H1 (cell line): ENCODE measurements at regions not wholly inside any gene's neighbourhood (a gene's known extent, or its start where the extent isn't known, plus 50 kb on each side); places are given as distances from the start of the nearest gene placed in this dataset.

Source experiments
- CTCF ChIA-PET: fragments of 300-600 bp; sonication (Branson Sonifier 250); formaldehyde crosslinking; loops from one replicate; lab custom pipeline; 2021; ENCODE audit not compliant: partially characterized antibody; lab: Charles Lee
- POLR2A ChIA-PET: fragments of 300-600 bp; sonication (Branson Sonifier 250); formaldehyde crosslinking; loops from one replicate; lab custom pipeline; 2021; ENCODE audit warnings: inconsistent platforms; ENCODE audit not compliant: partially characterized antibody; lab: Charles Lee
- DNase-seq, 2 experiments: peaks; one replicate each; pipeline versions ENCODE4 v3.0.0 to v3.0.0-alpha.2; 2010 to 2022; ENCODE audit warnings: low spot score in 2 of 2, low read depth in 1 of 2, mixed read lengths in 1 of 2
- FAIRE-seq: peaks from 2 replicates; lab custom pipeline; 2011; peaks lifted over from hg19 to GRCh38; lab: Jason Lieb, UNC
- H2AFZ ChIP-seq: 2 replicates; pipeline ENCODE4 v1.8.1; 2012; ENCODE audit warnings: low read length, inconsistent platforms
- H2AK5ac ChIP-seq: 2 replicates; pipeline ENCODE4 v1.6.1; 2013; ENCODE audit warnings: low read depth, low read length
- H2BK120ac ChIP-seq: replicated peaks from 2 replicates; pipeline ENCODE3; 2013; ENCODE audit warnings: low read depth, low read length, inconsistent platforms
- H2BK12ac ChIP-seq: 2 replicates; pipeline ENCODE4 v1.6.1; 2013; ENCODE audit warnings: low read depth, low read length
- H2BK15ac ChIP-seq: 2 replicates; pipeline ENCODE4 v1.6.1; 2013; ENCODE audit warnings: low read length
- H2BK20ac ChIP-seq: 2 replicates; pipeline ENCODE4 v1.6.1; 2013; ENCODE audit warnings: low read length
- H2BK5ac ChIP-seq: 2 replicates; pipeline ENCODE4 v1.6.1; 2013; ENCODE audit warnings: low read depth, low read length
- H3K14ac ChIP-seq: 2 replicates; pipeline ENCODE4 v1.6.1; 2013; ENCODE audit warnings: inconsistent platforms; ENCODE audit not compliant: insufficient read length
- H3K18ac ChIP-seq: 2 replicates; pipeline ENCODE4 v1.6.1; 2013; ENCODE audit warnings: low read length; ENCODE audit errors: extremely low read depth
- H3K23ac ChIP-seq: 2 replicates; pipeline ENCODE4 v1.6.1; 2013; ENCODE audit warnings: inconsistent platforms; ENCODE audit not compliant: insufficient read length
- H3K23me2 ChIP-seq: 2 replicates; pipeline ENCODE4 v1.6.1; 2013; ENCODE audit warnings: low read depth, low read length
- H3K27ac ChIP-seq: 2 replicates; pipeline ENCODE4 v1.6.1; 2011; ENCODE audit warnings: low read depth, low read length, inconsistent platforms
- H3K27me3 ChIP-seq, 4 experiments: replicated peaks in 1 of 4; 1 replicate in 1 of 4; 2 replicates in 3 of 4; pipeline versions ENCODE4 v1.6.1 to v1.8.1; 2011 to 2013; ENCODE audit warnings: low read length in 3 of 4, mild to moderate bottlenecking in 3 of 4, inconsistent platforms in 2 of 4, mixed read lengths in 2 of 4, moderate library complexity in 1 of 4; ENCODE audit not compliant: control insufficient read depth in 3 of 4, insufficient read depth in 3 of 4; ENCODE audit errors: extremely low read depth in 1 of 4
- H3K36me3 ChIP-seq, 4 experiments: 2 replicates each; pipeline versions ENCODE4 v1.6.1 to v1.8.1; 2011 to 2013; ENCODE audit warnings: mild to moderate bottlenecking in 4 of 4, low read length in 3 of 4, moderate library complexity in 2 of 4, control low read depth in 1 of 4, inconsistent platforms in 1 of 4; ENCODE audit not compliant: insufficient read depth in 4 of 4, control insufficient read depth in 2 of 4
- H3K4ac ChIP-seq: replicated peaks from 2 replicates; pipeline ENCODE3; 2013; ENCODE audit warnings: low read length, low read depth, mixed read lengths, inconsistent platforms; ENCODE audit not compliant: insufficient read length
- H3K4me1 ChIP-seq, 4 experiments: replicated peaks in 1 of 4; 1 replicate in 1 of 4; 2 replicates in 3 of 4; pipeline versions ENCODE4 v1.6.1 to v1.8.1; 2011 to 2013; ENCODE audit warnings: low read length in 3 of 4, inconsistent platforms in 2 of 4, mixed read lengths in 1 of 4; ENCODE audit not compliant: insufficient read depth in 4 of 4, control insufficient read depth in 3 of 4
- H3K4me2 ChIP-seq, 2 experiments: 2 replicates each; pipeline versions ENCODE4 v1.6.1 to v1.8.1; 2011 to 2013; ENCODE audit warnings: low read depth in 2 of 2, low read length in 2 of 2, control low read depth in 1 of 2, inconsistent platforms in 1 of 2, mild to moderate bottlenecking in 1 of 2; ENCODE audit not compliant: insufficient read depth in 1 of 2
- H3K4me3 ChIP-seq, 4 experiments: fragments of 200-600, 300-600 bp in 1 of 4; sonication (generic), shearing (Covaris generic), sonication (Bioruptor Twin) in 1 of 4; 2 replicates each; pipeline versions ENCODE4 v1.5.1 to v1.8.1; 2011 to 2016; ENCODE audit warnings: low read length in 4 of 4, low read depth in 3 of 4, control low read depth in 2 of 4, inconsistent platforms in 2 of 4, mild to moderate bottlenecking in 2 of 4, mixed read lengths in 1 of 4, moderate library complexity in 1 of 4; ENCODE audit not compliant: insufficient read depth in 2 of 4; ENCODE audit errors: extremely low read depth in 1 of 4
- H3K56ac ChIP-seq: replicated peaks from 2 replicates; pipeline ENCODE3; 2013; ENCODE audit warnings: low read depth, mild to moderate bottlenecking, mixed read lengths, low read length, inconsistent platforms; ENCODE audit not compliant: insufficient read length
- H3K79me1 ChIP-seq: 2 replicates; pipeline ENCODE4 v1.6.1; 2013; ENCODE audit warnings: low read depth, low read length, control low read depth
- H3K79me2 ChIP-seq, 2 experiments: 2 replicates each; pipeline versions ENCODE4 v1.6.1 to v1.8.1; 2012 to 2013; ENCODE audit warnings: low read length in 2 of 2, mild to moderate bottlenecking in 2 of 2, inconsistent platforms in 1 of 2; ENCODE audit not compliant: insufficient read depth in 2 of 2, control insufficient read depth in 1 of 2
- H3K9ac ChIP-seq, 4 experiments: replicated peaks in 1 of 4; 1 replicate in 1 of 4; 2 replicates in 3 of 4; pipeline versions ENCODE4 v1.6.1 to v1.8.1; 2011 to 2013; ENCODE audit warnings: low read depth in 3 of 4, low read length in 3 of 4, control low read depth in 2 of 4, mild to moderate bottlenecking in 2 of 4, moderate library complexity in 2 of 4, inconsistent platforms in 1 of 4; ENCODE audit errors: extremely low read depth in 1 of 4
- H3K9me3 ChIP-seq, 2 experiments: 2 replicates each; pipeline versions ENCODE4 v1.6.1 to v1.8.1; 2012 to 2013; ENCODE audit warnings: mild to moderate bottlenecking in 2 of 2, moderate library complexity in 2 of 2, control low read depth in 1 of 2, inconsistent platforms in 1 of 2, low read depth in 1 of 2, low read length in 1 of 2, mixed read lengths in 1 of 2; ENCODE audit not compliant: insufficient read depth in 2 of 2
- H4K20me1 ChIP-seq, 2 experiments: replicated peaks in 1 of 2; 2 replicates each; pipeline versions ENCODE3 to v1.8.1; 2011 to 2013; ENCODE audit warnings: inconsistent platforms in 2 of 2, low read length in 2 of 2, mild to moderate bottlenecking in 1 of 2; ENCODE audit not compliant: insufficient read depth in 2 of 2, control insufficient read depth in 1 of 2
- H4K5ac ChIP-seq: 2 replicates; pipeline ENCODE4 v1.6.1; 2013; ENCODE audit warnings: low read length, low read depth, mixed read lengths, inconsistent platforms; ENCODE audit not compliant: insufficient read length
- H4K8ac ChIP-seq: 2 replicates; pipeline ENCODE4 v1.8.0; 2013; ENCODE audit warnings: mild to moderate bottlenecking, moderate library complexity, low read length, inconsistent platforms; ENCODE audit not compliant: insufficient read depth; ENCODE audit errors: extremely low read depth
- H4K91ac ChIP-seq: replicated peaks from 2 replicates; pipeline ENCODE3; 2013; ENCODE audit warnings: low read length, mixed read lengths, inconsistent platforms; ENCODE audit not compliant: insufficient read length
- CREB1 ChIP-seq: IDR thresholded peaks from 2 replicates; pipeline ENCODE4 v1.6.1; 2012; ENCODE audit warnings: inconsistent platforms
- CTBP2 ChIP-seq: IDR thresholded peaks from 2 replicates; pipeline ENCODE4 v1.7.0; 2011; ENCODE audit warnings: borderline replicate concordance, mild to moderate bottlenecking, moderate library complexity, mixed read lengths, low read length; ENCODE audit not compliant: insufficient read depth, insufficient read length
- GABPA ChIP-seq: IDR thresholded peaks from 2 replicates; pipeline ENCODE4 v1.6.1; 2011; ENCODE audit warnings: mild to moderate bottlenecking, low read length, moderate library complexity, borderline replicate concordance; ENCODE audit not compliant: insufficient read depth
- GTF2F1 ChIP-seq: IDR thresholded peaks from 2 replicates; pipeline ENCODE4 v1.6.1; 2012; ENCODE audit warnings: low read depth, low read length, improper control_type of control experiment, borderline replicate concordance
- HDAC2 ChIP-seq, 2 experiments: fragments of 300-600 bp in 1 of 2; sonication (generic) in 1 of 2; IDR thresholded peaks; 2 replicates each; pipeline ENCODE4 v1.6.1; 2011 to 2012; ENCODE audit warnings: low read depth in 2 of 2, low read length in 2 of 2, mild to moderate bottlenecking in 2 of 2, moderate library complexity in 2 of 2, borderline replicate concordance in 1 of 2, inconsistent platforms in 1 of 2
- JUND ChIP-seq: IDR thresholded peaks from 2 replicates; pipeline ENCODE4 v1.6.1; 2011; ENCODE audit warnings: mild to moderate bottlenecking, improper control_type of control experiment, low read length
- KDM4A ChIP-seq: IDR thresholded peaks from one replicate; pipeline ENCODE4 v1.7.1; 2012; ENCODE audit warnings: low read depth, mild to moderate bottlenecking, moderate library complexity, low read length, inconsistent platforms; ENCODE audit not compliant: severe bottlenecking
- NANOG ChIP-seq: IDR thresholded peaks from 2 replicates; pipeline ENCODE4 v1.6.1; 2011; ENCODE audit warnings: low read length, low read depth, mild to moderate bottlenecking, inconsistent platforms; ENCODE audit not compliant: insufficient read depth, poor library complexity, severe bottlenecking
- POLR2A ChIP-seq, 2 experiments: IDR thresholded peaks; 1 replicate in 1 of 2; 2 replicates in 1 of 2; pipeline ENCODE4 v1.6.1; 2011; ENCODE audit warnings: low read depth in 2 of 2, low read length in 2 of 2, mild to moderate bottlenecking in 2 of 2; ENCODE audit errors: control extremely low read depth in 1 of 2
- SIRT6 ChIP-seq: IDR thresholded peaks from one replicate; pipeline ENCODE4 v1.7.1; 2012; ENCODE audit warnings: low read length, inconsistent platforms
- TAF1 ChIP-seq: IDR thresholded peaks from 2 replicates; pipeline ENCODE4 v1.6.1; 2011; ENCODE audit warnings: mild to moderate bottlenecking, low read depth, low read length
- TCF12 ChIP-seq: IDR thresholded peaks from 2 replicates; pipeline ENCODE4 v1.6.1; 2011; ENCODE audit warnings: low read depth, mild to moderate bottlenecking, low read length
- YY1 ChIP-seq: IDR thresholded peaks from 2 replicates; pipeline ENCODE4 v1.6.1; 2011; ENCODE audit warnings: low read depth, mild to moderate bottlenecking, low read length
- WGBS, 2 experiments: shearing (Covaris generic) in 1 of 2; methylation state at CpG; one replicate each; pipeline versions ENCODE4 v1.1.6 to v1.1.7; 2013 to 2015; ENCODE audit warnings: low lambda C conversion rate in 2 of 2, mixed read lengths in 2 of 2, inconsistent platforms in 1 of 2, low coverage in 1 of 2, missing lambda C conversion rate in 1 of 2; ENCODE audit not compliant: insufficient replicate concordance in 2 of 2, insufficient coverage in 1 of 2, insufficient read length in 1 of 2; ENCODE audit errors: extremely low coverage in 1 of 2, missing lambda C conversion rate in 1 of 2; 5-methylcytosine and 5-hydroxymethylcytosine counted together

DNA sequence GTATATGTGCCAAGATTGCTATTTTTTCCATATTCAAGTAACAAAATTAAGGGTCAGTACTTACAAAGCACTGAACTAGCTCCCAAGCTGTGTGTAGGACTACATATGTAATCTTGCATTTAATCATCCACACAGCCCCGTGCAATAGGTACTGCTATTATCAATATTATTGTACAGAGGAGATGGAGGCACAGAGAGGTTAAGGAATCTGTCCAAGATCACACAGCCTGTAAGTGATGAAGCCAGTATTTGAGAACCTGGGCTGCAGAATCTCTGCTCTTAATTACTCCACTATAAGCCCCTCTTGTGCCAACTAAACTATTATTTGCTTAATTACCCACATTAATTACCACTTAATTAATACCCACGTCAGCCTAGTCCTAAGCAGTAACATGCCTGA, 134.1 kb downstream of the KATNIP start:
- Histone ChIP-seq H4K91ac (no peak overlapping the region), H2BK15ac (no peak overlapping the region), H3K56ac (no peak overlapping the region), H4K8ac (no peak overlapping the region), H3K4me3 (no peak overlapping the region), H3K23me2 (no peaks in the 10 kb centered on the region), H3K9me3 (no peaks in the 10 kb centered on the region), H3K27ac (no peak overlapping the region), H2BK5ac (no peak overlapping the region), H3K9ac (no peak overlapping the region), H2BK20ac (no peak overlapping the region), H3K4me2 (no peak overlapping the region), H2AK5ac (no peak overlapping the region), H3K18ac (no peak overlapping the region), H3K23ac (no peak overlapping the region), H3K79me2 (no peaks in the 10 kb centered on the region), H3K79me1 (no peaks in the 10 kb centered on the region), H4K20me1 (peaks cover 0 to 1% of the 10 kb centered on the region in 2 experiments), H3K14ac (no peak overlapping the region), H2BK12ac (no peak overlapping the region), H3K4me1 (no peaks in the 10 kb centered on the region; a peak in 1 of 7 replicates), H3K36me3 (no peaks in the 10 kb centered on the region; a peak in 2 of 8 replicates), H3K27me3 (no peaks in the 10 kb centered on the region), H3K4ac (no peak overlapping the region), H4K5ac (no peak overlapping the region), H2AFZ (no peak overlapping the region), H2BK120ac (no peak overlapping the region)
- FAIRE-seq (no peak), DNase-seq (no peak)
- CTCF ChIA-PET: interaction anchor here (1.2 to 1.7 kb wide), 5 partner anchors 8 to 44 kb away, joined by 3 to 7 read pairs (median 5); no protein-coding TSS in a partner anchor
- WGBS, 2 experiments: 88% methylated on average over 2 of the region's 2 CpGs; no CpG with 5 or more reads in 1 of the 2 experiments
- POLR2A ChIA-PET: no interaction called here
- no peak for TF ChIP-seq JUND
- no peak for TF ChIP-seq CTBP2
- no peak for TF ChIP-seq GABPA
- no peak for TF ChIP-seq NANOG
- TF ChIP-seq YY1: no peak
- no peak for TF ChIP-seq CREB1
- no peak for TF ChIP-seq TCF12
- no peak for TF ChIP-seq HDAC2 (IDR thresholded peaks at IDR 0.05; ENCODE audit: borderline replicate concordance in 1 of 2, low read depth in 2 of 2, low read length in 2 of 2)
- TF ChIP-seq GTF2F1: no peak
- no peak for TF ChIP-seq POLR2A (IDR thresholded peaks at IDR 0.05; ENCODE audit: control extremely low read depth in 1 of 2, low read depth in 2 of 2, low read length in 2 of 2)
- TF ChIP-seq TAF1: no peak
- no peak for TF ChIP-seq SIRT6
- no peak for TF ChIP-seq KDM4A
